H1 (cell line): ENCODE measurements at regions not wholly inside any gene's neighbourhood (a gene's known extent, or its start where the extent isn't known, plus 50 kb on each side); places are given as distances from the start of the nearest gene placed in this dataset.

Source experiments
- CTCF ChIA-PET: fragments of 300-600 bp; sonication (Branson Sonifier 250); formaldehyde crosslinking; loops from one replicate; lab custom pipeline; 2021; ENCODE audit not compliant: partially characterized antibody; lab: Charles Lee
- POLR2A ChIA-PET: fragments of 300-600 bp; sonication (Branson Sonifier 250); formaldehyde crosslinking; loops from one replicate; lab custom pipeline; 2021; ENCODE audit warnings: inconsistent platforms; ENCODE audit not compliant: partially characterized antibody; lab: Charles Lee
- DNase-seq, 2 experiments: peaks; one replicate each; pipeline versions ENCODE4 v3.0.0 to v3.0.0-alpha.2; 2010 to 2022; ENCODE audit warnings: low spot score in 2 of 2, low read depth in 1 of 2, mixed read lengths in 1 of 2
- FAIRE-seq: peaks from 2 replicates; lab custom pipeline; 2011; peaks lifted over from hg19 to GRCh38; lab: Jason Lieb, UNC
- H2AFZ ChIP-seq: 2 replicates; pipeline ENCODE4 v1.8.1; 2012; ENCODE audit warnings: low read length, inconsistent platforms
- H2AK5ac ChIP-seq: 2 replicates; pipeline ENCODE4 v1.6.1; 2013; ENCODE audit warnings: low read depth, low read length
- H2BK120ac ChIP-seq: replicated peaks from 2 replicates; pipeline ENCODE3; 2013; ENCODE audit warnings: low read depth, low read length, inconsistent platforms
- H2BK12ac ChIP-seq: 2 replicates; pipeline ENCODE4 v1.6.1; 2013; ENCODE audit warnings: low read depth, low read length
- H2BK15ac ChIP-seq: 2 replicates; pipeline ENCODE4 v1.6.1; 2013; ENCODE audit warnings: low read length
- H2BK20ac ChIP-seq: 2 replicates; pipeline ENCODE4 v1.6.1; 2013; ENCODE audit warnings: low read length
- H2BK5ac ChIP-seq: 2 replicates; pipeline ENCODE4 v1.6.1; 2013; ENCODE audit warnings: low read depth, low read length
- H3K14ac ChIP-seq: 2 replicates; pipeline ENCODE4 v1.6.1; 2013; ENCODE audit warnings: inconsistent platforms; ENCODE audit not compliant: insufficient read length
- H3K18ac ChIP-seq: 2 replicates; pipeline ENCODE4 v1.6.1; 2013; ENCODE audit warnings: low read length; ENCODE audit errors: extremely low read depth
- H3K23ac ChIP-seq: 2 replicates; pipeline ENCODE4 v1.6.1; 2013; ENCODE audit warnings: inconsistent platforms; ENCODE audit not compliant: insufficient read length
- H3K23me2 ChIP-seq: 2 replicates; pipeline ENCODE4 v1.6.1; 2013; ENCODE audit warnings: low read depth, low read length
- H3K27ac ChIP-seq: 2 replicates; pipeline ENCODE4 v1.6.1; 2011; ENCODE audit warnings: low read depth, low read length, inconsistent platforms
- H3K27me3 ChIP-seq, 4 experiments: replicated peaks in 1 of 4; 1 replicate in 1 of 4; 2 replicates in 3 of 4; pipeline versions ENCODE4 v1.6.1 to v1.8.1; 2011 to 2013; ENCODE audit warnings: low read length in 3 of 4, mild to moderate bottlenecking in 3 of 4, inconsistent platforms in 2 of 4, mixed read lengths in 2 of 4, moderate library complexity in 1 of 4; ENCODE audit not compliant: control insufficient read depth in 3 of 4, insufficient read depth in 3 of 4; ENCODE audit errors: extremely low read depth in 1 of 4
- H3K36me3 ChIP-seq, 4 experiments: 2 replicates each; pipeline versions ENCODE4 v1.6.1 to v1.8.1; 2011 to 2013; ENCODE audit warnings: mild to moderate bottlenecking in 4 of 4, low read length in 3 of 4, moderate library complexity in 2 of 4, control low read depth in 1 of 4, inconsistent platforms in 1 of 4; ENCODE audit not compliant: insufficient read depth in 4 of 4, control insufficient read depth in 2 of 4
- H3K4ac ChIP-seq: replicated peaks from 2 replicates; pipeline ENCODE3; 2013; ENCODE audit warnings: low read length, low read depth, mixed read lengths, inconsistent platforms; ENCODE audit not compliant: insufficient read length
- H3K4me1 ChIP-seq, 4 experiments: replicated peaks in 1 of 4; 1 replicate in 1 of 4; 2 replicates in 3 of 4; pipeline versions ENCODE4 v1.6.1 to v1.8.1; 2011 to 2013; ENCODE audit warnings: low read length in 3 of 4, inconsistent platforms in 2 of 4, mixed read lengths in 1 of 4; ENCODE audit not compliant: insufficient read depth in 4 of 4, control insufficient read depth in 3 of 4
- H3K4me2 ChIP-seq, 2 experiments: 2 replicates each; pipeline versions ENCODE4 v1.6.1 to v1.8.1; 2011 to 2013; ENCODE audit warnings: low read depth in 2 of 2, low read length in 2 of 2, control low read depth in 1 of 2, inconsistent platforms in 1 of 2, mild to moderate bottlenecking in 1 of 2; ENCODE audit not compliant: insufficient read depth in 1 of 2
- H3K4me3 ChIP-seq, 4 experiments: fragments of 200-600, 300-600 bp in 1 of 4; sonication (generic), shearing (Covaris generic), sonication (Bioruptor Twin) in 1 of 4; 2 replicates each; pipeline versions ENCODE4 v1.5.1 to v1.8.1; 2011 to 2016; ENCODE audit warnings: low read length in 4 of 4, low read depth in 3 of 4, control low read depth in 2 of 4, inconsistent platforms in 2 of 4, mild to moderate bottlenecking in 2 of 4, mixed read lengths in 1 of 4, moderate library complexity in 1 of 4; ENCODE audit not compliant: insufficient read depth in 2 of 4; ENCODE audit errors: extremely low read depth in 1 of 4
- H3K56ac ChIP-seq: replicated peaks from 2 replicates; pipeline ENCODE3; 2013; ENCODE audit warnings: low read depth, mild to moderate bottlenecking, mixed read lengths, low read length, inconsistent platforms; ENCODE audit not compliant: insufficient read length
- H3K79me1 ChIP-seq: 2 replicates; pipeline ENCODE4 v1.6.1; 2013; ENCODE audit warnings: low read depth, low read length, control low read depth
- H3K79me2 ChIP-seq, 2 experiments: 2 replicates each; pipeline versions ENCODE4 v1.6.1 to v1.8.1; 2012 to 2013; ENCODE audit warnings: low read length in 2 of 2, mild to moderate bottlenecking in 2 of 2, inconsistent platforms in 1 of 2; ENCODE audit not compliant: insufficient read depth in 2 of 2, control insufficient read depth in 1 of 2
- H3K9ac ChIP-seq, 4 experiments: replicated peaks in 1 of 4; 1 replicate in 1 of 4; 2 replicates in 3 of 4; pipeline versions ENCODE4 v1.6.1 to v1.8.1; 2011 to 2013; ENCODE audit warnings: low read depth in 3 of 4, low read length in 3 of 4, control low read depth in 2 of 4, mild to moderate bottlenecking in 2 of 4, moderate library complexity in 2 of 4, inconsistent platforms in 1 of 4; ENCODE audit errors: extremely low read depth in 1 of 4
- H3K9me3 ChIP-seq, 2 experiments: 2 replicates each; pipeline versions ENCODE4 v1.6.1 to v1.8.1; 2012 to 2013; ENCODE audit warnings: mild to moderate bottlenecking in 2 of 2, moderate library complexity in 2 of 2, control low read depth in 1 of 2, inconsistent platforms in 1 of 2, low read depth in 1 of 2, low read length in 1 of 2, mixed read lengths in 1 of 2; ENCODE audit not compliant: insufficient read depth in 2 of 2
- H4K20me1 ChIP-seq, 2 experiments: replicated peaks in 1 of 2; 2 replicates each; pipeline versions ENCODE3 to v1.8.1; 2011 to 2013; ENCODE audit warnings: inconsistent platforms in 2 of 2, low read length in 2 of 2, mild to moderate bottlenecking in 1 of 2; ENCODE audit not compliant: insufficient read depth in 2 of 2, control insufficient read depth in 1 of 2
- H4K5ac ChIP-seq: 2 replicates; pipeline ENCODE4 v1.6.1; 2013; ENCODE audit warnings: low read length, low read depth, mixed read lengths, inconsistent platforms; ENCODE audit not compliant: insufficient read length
- H4K8ac ChIP-seq: 2 replicates; pipeline ENCODE4 v1.8.0; 2013; ENCODE audit warnings: mild to moderate bottlenecking, moderate library complexity, low read length, inconsistent platforms; ENCODE audit not compliant: insufficient read depth; ENCODE audit errors: extremely low read depth
- H4K91ac ChIP-seq: replicated peaks from 2 replicates; pipeline ENCODE3; 2013; ENCODE audit warnings: low read length, mixed read lengths, inconsistent platforms; ENCODE audit not compliant: insufficient read length
- ATF2 ChIP-seq: IDR thresholded peaks from 2 replicates; pipeline ENCODE4 v1.6.1; 2012; ENCODE audit warnings: low read length, inconsistent platforms
- BCL11A ChIP-seq, 2 experiments: IDR thresholded peaks; one replicate each; pipeline ENCODE4 v1.6.1; 2011; ENCODE audit warnings: low read depth in 2 of 2, low read length in 2 of 2, mild to moderate bottlenecking in 2 of 2
- CTBP2 ChIP-seq: IDR thresholded peaks from 2 replicates; pipeline ENCODE4 v1.7.0; 2011; ENCODE audit warnings: borderline replicate concordance, mild to moderate bottlenecking, moderate library complexity, mixed read lengths, low read length; ENCODE audit not compliant: insufficient read depth, insufficient read length
- HDAC6 ChIP-seq: IDR thresholded peaks from one replicate; pipeline ENCODE4 v1.7.1; 2012; ENCODE audit warnings: low read depth, mild to moderate bottlenecking, inconsistent platforms, low read length, moderate library complexity
- MAX ChIP-seq: IDR thresholded peaks from 2 replicates; pipeline ENCODE4 v1.6.1; 2012; ENCODE audit warnings: inconsistent platforms
- NANOG ChIP-seq: IDR thresholded peaks from 2 replicates; pipeline ENCODE4 v1.6.1; 2011; ENCODE audit warnings: low read length, low read depth, mild to moderate bottlenecking, inconsistent platforms; ENCODE audit not compliant: insufficient read depth, poor library complexity, severe bottlenecking
- RBBP5 ChIP-seq: IDR thresholded peaks from 2 replicates; pipeline ENCODE4 v1.7.1; 2012; ENCODE audit warnings: low read depth, mild to moderate bottlenecking, inconsistent platforms, low read length, moderate library complexity, borderline replicate concordance
- RXRA ChIP-seq: IDR thresholded peaks from 2 replicates; pipeline ENCODE4 v1.6.1; 2011; ENCODE audit warnings: low read depth, mild to moderate bottlenecking, low read length, moderate library complexity; ENCODE audit not compliant: insufficient read depth
- SIX5 ChIP-seq: IDR thresholded peaks from 2 replicates; pipeline ENCODE4 v1.6.1; 2011; ENCODE audit warnings: mild to moderate bottlenecking, low read depth, low read length
- SP2 ChIP-seq: IDR thresholded peaks from 2 replicates; pipeline ENCODE4 v1.6.1; 2012; ENCODE audit warnings: mild to moderate bottlenecking, low read length, inconsistent platforms
- SUZ12 ChIP-seq: fragments of 200-600 bp; sonication (generic); IDR thresholded peaks from 2 replicates; pipeline ENCODE4 v1.6.1; 2012; ENCODE audit warnings: mild to moderate bottlenecking, inconsistent platforms, low read length, moderate library complexity, mixed read lengths
- TBP ChIP-seq: IDR thresholded peaks from 2 replicates; pipeline ENCODE4 v1.6.1; 2011; ENCODE audit warnings: low read depth, low read length, improper control_type of control experiment
- WGBS, 2 experiments: shearing (Covaris generic) in 1 of 2; methylation state at CpG; one replicate each; pipeline versions ENCODE4 v1.1.6 to v1.1.7; 2013 to 2015; ENCODE audit warnings: low lambda C conversion rate in 2 of 2, mixed read lengths in 2 of 2, inconsistent platforms in 1 of 2, low coverage in 1 of 2, missing lambda C conversion rate in 1 of 2; ENCODE audit not compliant: insufficient replicate concordance in 2 of 2, insufficient coverage in 1 of 2, insufficient read length in 1 of 2; ENCODE audit errors: extremely low coverage in 1 of 2, missing lambda C conversion rate in 1 of 2; 5-methylcytosine and 5-hydroxymethylcytosine counted together

GRCh38 chr10:3433131-3433530 lies 260.5 kb upstream of the PITRM1 start:
- no peak overlapping the region for H4K8ac ChIP-seq
- H3K4me1 ChIP-seq, result no peaks in the 10 kb centered on the region
- FAIRE-seq (no peak), DNase-seq (no peak)
- no peak overlapping the region for H3K27ac ChIP-seq
- H3K4me2 ChIP-seq, result no peak overlapping the region
- no peak overlapping the region for H3K18ac ChIP-seq
- 92% methylated on average over 6 of the region's 6 CpGs; no CpG with 5 or more reads in 1 of the 2 experiments for WGBS, 2 experiments
- peaks cover 0 to 2% of the 10 kb centered on the region in 2 experiments; a peak in 2 of 4 replicates for H3K9me3 ChIP-seq
- no peak overlapping the region for H3K56ac ChIP-seq
- H3K79me2 ChIP-seq, result no peaks in the 10 kb centered on the region
- H2BK20ac ChIP-seq, result no peak overlapping the region
- H4K91ac ChIP-seq, result no peak overlapping the region
- no peak overlapping the region for H3K14ac ChIP-seq
- H3K23me2 ChIP-seq, result peaks cover 3% of the 10 kb centered on the region; the same call in 1 of the 2 replicates
- H3K4ac ChIP-seq, result no peak overlapping the region
- H3K79me1 ChIP-seq, result no peaks in the 10 kb centered on the region
- no peak overlapping the region for H2AK5ac ChIP-seq
- H4K20me1 ChIP-seq, result no peaks in the 10 kb centered on the region
- no peak overlapping the region for H4K5ac ChIP-seq
- H3K36me3 ChIP-seq, result no peaks in the 10 kb centered on the region
- POLR2A ChIA-PET, result no interaction called here
- H2BK120ac ChIP-seq, result no peak overlapping the region
- H3K4me3 ChIP-seq, result no peak overlapping the region
- H3K9ac ChIP-seq, result no peak overlapping the region
- no peak overlapping the region for H2BK5ac ChIP-seq
- H3K27me3 ChIP-seq, result no peaks in the 10 kb centered on the region
- H3K23ac ChIP-seq, result no peak overlapping the region
- H2BK12ac ChIP-seq, result no peak overlapping the region
- no peak overlapping the region for H2BK15ac ChIP-seq
- CTCF ChIA-PET, result no interaction called here
- no peak overlapping the region for H2AFZ ChIP-seq
- no peak for TF ChIP-seq SP2
- TF ChIP-seq SUZ12, result no peak
- TF ChIP-seq MAX, result no peak
- no peak for TF ChIP-seq CTBP2
- TF ChIP-seq SIX5, result no peak
- no peak for TF ChIP-seq BCL11A (IDR thresholded peaks at IDR 0.05; ENCODE audit: low read depth in 2 of 2, low read length in 2 of 2)
- TF ChIP-seq NANOG, result no peak
- no peak for TF ChIP-seq RXRA
- TF ChIP-seq RBBP5, result no peak
- TF ChIP-seq TBP, result no peak
- TF ChIP-seq HDAC6, result no peak
- TF ChIP-seq ATF2, result no peak
